ENCODE measurements at regions not wholly inside any gene's neighbourhood (a gene's known extent, or its start where the extent isn't known, plus 50 kb on each side); places are given as distances from the start of the nearest gene placed in this dataset.
"Not testable (repeated sequence)": the region's sequence is repeated elsewhere in the genome, so short reads cannot be mapped to it uniquely, and the experiment has no call there.

DNA sequence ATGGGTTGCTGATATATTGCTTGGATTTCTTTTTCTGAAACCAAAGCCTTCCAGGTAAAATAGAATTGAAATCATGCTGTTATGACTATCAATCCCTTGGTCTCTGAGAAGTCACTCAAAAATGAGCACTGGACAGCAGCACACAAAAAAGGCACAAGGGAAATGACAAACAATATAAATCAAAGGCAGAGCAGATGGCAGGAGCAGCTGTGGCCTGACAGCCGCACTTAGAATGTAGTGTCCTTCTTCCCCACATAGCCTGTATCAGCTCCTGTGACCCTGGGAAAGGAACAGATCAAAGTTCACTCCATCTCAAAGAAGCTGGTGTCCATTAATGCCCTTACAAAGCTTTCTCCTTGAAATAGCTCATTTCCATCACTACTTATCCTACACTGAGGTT lies 326.7 kb downstream of the SUCLG1 start:
- no peak for DNase-seq

DNA sequence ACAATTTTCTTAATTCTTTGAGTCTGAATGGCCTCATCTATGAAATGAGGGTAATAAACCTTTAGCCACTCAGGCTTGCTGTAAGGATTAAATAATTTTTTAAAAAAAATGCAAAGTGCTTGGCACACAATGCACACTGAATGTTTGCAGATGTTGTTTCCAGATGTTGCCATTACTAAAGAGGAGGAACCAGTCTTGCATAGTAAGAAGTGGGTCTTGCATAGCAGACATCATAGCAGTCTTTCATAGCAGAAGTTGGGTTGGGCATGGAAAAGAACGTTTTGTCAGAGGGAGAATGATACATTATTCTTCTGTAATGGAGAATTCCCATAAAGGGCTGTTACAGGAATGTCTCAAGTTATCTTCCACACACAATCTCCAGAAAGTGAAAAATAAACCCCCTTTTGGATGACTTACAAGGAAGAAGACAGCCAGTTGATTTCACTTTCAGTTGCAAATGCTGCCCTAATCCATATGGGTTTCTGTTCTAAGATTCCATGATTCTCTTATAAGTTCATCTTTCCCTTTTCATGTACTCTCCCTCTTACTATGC lies 327.7 kb downstream of the SUCLG1 start:
- no peak for DNase-seq

DNA sequence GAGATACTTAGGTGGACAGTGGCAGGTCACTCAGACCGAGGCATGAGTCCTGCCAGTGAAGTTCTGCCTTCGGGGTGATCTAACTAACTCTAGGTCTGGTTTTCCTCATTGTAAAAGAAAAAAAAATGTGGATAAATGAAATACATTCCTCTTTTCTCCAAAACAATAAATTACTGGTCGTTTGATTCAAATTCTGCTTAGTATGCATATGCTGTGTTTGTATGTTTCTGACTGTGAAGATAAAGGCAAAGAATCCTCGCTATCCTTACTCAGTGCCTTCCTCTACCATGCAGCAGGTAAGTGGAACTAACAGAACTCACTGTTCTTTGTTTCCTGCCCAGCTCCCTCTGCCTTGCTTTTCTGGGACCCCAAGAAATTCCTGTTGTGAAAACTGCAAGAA lies 330.1 kb downstream of the SUCLG1 start:
- DNase-seq = no peak

DNA sequence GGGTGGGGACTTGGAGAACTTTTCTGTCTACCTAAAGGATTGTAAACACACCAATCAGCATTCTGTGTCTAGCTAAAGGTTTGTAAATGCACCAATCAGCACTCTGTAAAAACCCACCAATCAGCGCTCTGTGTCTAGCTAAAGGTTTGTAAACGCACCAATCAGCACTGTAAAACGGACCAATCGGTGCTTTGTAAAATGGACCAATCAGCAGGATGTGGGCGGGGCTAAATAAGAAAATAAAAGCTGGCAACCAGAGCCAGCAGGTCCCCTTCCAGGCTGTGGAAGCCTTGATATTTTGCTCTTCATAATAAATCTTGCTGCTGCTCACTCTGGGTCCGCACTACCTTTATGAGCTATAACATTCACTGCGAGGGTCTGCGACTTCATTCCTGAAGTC lies 331.3 kb downstream of the SUCLG1 start:
- DNase-seq = not testable (repeated sequence)

DNA sequence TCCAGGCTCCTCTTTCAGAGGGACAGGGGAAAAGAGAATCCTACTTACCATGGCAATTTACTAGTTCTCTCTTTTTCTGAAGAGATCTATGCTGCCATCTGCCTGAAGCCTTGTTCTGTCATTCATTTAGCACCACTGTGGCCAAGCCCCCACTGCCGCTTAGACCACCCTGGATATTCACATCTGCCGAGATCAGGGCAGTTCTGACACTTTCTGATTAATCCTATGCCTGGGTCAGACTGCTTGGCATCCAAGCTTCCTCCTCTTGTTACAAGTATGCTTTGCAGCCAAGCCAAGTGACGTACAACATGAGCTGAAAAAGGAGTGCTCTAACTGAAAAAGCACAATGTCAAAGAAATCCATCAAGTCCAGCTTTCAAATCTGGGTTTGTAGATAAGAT lies 332.6 kb downstream of the SUCLG1 start:
- DNase-seq = no peak

DNA sequence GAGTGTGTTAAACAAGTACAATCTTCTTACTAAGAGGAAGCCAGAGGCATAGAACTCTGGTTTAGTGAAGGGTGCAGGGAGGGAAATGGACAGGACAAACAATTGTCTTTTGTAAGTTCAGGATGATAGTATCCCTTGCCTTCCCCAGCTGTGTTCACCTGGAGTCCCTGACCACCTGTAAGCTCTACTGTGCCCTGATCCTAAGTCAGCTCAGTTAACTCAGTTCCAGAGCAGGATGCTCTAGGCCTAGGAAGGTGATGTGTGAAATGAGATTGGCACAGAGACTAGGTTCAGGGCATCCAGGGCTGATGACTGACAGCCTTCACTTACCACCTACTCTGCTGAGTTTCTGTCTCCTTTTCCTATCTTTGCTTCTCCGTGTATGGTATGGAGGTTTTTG lies 333.0 kb downstream of the SUCLG1 start:
- DNase-seq = no peak

DNA sequence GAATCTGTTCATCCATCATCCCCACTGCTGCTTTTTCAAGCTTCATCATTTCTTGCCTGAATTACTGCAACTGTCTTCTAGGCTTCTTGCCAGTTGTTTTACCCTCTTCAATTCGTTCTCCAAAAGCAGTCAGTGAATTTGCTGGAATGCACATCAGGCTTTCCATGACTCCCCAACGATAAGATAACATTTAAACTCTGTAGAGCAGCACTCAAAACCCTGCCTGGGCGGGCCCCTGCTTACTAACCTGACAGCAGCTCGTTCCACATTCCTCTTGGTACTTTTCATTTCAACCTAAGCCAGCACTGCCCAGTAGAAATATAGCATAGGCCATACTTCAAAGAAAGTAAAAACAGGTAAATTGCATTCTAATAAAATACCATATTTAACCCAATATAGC lies 342.9 kb downstream of the SUCLG1 start:
- DNase-seq = no peak

DNA sequence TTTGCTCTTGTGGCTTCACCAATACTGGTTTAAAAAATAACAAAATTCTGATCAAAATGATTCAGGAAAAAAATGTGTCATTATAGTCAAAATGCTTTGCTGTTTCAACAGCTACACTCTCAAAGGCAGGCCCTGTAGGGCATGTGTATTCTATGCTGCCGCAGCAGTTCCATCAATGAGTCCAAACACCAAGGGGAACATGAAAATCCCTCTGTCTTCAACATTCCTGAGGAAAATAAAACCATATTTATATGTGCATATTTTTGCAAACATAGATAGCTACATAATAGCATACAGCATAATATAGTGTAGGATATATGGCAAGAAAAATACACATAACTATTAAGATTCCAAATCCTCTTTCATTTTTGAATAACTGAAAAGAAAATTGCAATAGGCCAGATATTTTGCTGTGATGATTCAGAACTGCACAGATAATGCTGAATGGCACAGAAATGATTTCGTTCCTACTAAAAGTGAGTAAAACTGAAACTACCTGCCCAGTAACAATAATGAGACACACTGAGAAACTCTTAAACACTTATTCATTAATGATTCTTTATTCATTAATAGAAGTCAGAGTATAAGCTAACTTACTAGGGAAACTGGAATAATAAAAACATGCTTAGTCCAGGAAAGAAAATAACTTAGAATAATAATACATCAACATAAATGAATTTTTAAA lies 343.8 kb downstream of the SUCLG1 start:
- no peak for DNase-seq

DNA sequence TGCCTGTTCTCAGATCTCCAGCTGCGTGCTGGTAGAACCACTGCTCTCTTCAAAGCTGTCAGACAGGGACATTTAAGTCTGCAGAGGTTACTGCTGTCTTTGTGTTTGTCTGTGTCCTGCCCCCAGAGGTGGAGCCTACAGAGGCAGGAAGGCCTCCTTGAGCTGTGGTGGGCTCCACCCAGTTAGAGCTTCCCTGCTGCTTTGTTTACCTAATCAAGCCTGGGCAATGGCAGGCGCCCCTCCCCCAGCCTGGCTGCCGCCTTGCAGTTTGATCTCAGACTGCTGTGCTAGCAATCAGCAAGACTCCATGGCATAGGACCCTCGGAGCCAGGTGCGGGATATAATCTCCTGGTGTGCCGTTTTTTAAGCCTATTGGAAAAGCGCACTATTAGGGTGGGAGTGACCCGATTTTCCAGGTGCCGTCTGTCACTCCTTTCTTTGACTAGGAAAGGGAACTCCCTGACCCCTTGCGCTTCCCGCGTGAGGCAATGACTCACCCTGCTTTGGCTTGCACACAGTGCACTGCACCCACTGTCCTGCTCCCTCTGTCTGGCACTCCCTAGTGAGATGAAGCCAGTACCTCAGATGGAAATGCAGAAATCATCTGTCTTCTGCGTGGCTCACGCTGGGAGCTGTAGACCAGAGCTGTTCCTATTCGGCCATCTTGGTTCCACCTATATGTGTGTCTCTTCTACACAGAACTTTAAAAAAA lies 355.1 kb downstream of the SUCLG1 start:
- DNase-seq = not testable (repeated sequence)

DNA sequence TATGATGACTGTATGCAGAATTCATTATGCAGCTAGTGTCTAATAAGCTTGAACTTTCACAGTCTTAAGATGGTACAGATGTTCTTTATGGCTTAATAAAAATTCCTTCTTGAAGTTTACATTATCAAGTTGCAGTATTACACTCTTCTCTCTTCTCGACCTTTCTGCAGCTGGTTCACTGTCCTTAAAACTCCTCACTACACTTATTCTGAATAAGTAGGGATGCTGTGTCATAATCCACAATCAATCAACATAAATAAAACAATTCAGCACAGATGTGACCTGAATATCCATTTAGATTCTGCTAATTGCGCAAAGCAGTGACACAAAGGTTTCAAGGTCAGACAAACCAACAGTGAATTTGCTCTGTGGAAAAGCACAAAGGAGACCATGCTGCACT lies 356.8 kb downstream of the SUCLG1 start:
- no peak for DNase-seq

DNA sequence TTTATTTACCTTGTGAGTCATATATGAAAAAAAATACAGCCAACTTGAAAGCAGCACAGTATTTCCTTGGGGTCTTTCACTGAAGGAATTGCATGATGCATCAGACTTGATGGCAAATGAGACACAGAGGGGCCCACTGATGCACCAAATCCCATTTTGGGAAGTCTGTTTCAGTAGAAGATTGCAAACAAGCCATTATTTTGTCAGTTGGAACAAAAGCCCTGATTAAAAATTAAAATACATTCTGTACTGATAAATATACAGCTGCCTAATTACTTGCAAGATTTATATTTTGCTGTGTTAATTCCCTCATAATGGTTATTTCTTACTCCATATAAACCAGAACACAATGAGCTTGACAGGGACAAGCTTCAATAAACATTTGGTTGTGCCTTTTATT lies 370.4 kb downstream of the SUCLG1 start:
- DNase-seq = no peak

DNA sequence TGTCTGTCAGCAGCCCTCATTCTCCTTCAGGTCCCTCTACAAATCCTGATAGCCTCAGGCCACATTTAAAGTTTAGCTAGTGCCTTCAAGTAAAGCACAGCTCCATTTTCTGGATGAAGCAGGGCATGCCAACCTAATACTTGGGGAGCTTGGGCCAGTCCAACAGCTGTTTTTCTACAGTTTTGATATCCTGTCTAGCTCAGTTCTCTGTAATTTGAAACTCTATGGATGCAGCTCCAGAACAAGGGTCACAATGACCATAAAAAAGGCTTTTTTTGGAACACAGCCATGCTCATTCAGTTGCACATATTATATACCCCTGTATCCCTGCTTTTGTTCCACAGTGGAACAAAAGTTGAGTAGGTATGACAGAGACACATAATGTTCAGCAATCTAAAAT lies 373.5 kb downstream of the SUCLG1 start:
- no peak for DNase-seq

DNA sequence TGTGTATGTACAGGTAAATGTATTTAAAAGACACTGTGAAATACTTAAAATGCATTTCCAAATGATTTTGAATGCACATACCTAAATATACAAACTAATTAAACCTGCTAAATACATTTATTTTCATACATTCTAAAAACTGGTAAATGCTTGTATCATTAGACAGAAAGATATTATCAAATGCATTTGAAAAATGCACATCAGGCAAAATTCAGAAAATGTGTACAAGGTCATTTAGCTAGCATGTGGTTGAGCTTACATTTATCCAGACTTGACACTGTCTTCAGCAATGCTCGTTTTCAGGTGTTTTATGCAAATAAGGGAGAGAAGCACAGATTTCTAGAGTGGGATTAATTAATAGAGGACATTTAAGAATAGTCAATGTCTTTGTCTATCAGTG lies 374.2 kb downstream of the SUCLG1 start:
- DNase-seq = no peak

DNA sequence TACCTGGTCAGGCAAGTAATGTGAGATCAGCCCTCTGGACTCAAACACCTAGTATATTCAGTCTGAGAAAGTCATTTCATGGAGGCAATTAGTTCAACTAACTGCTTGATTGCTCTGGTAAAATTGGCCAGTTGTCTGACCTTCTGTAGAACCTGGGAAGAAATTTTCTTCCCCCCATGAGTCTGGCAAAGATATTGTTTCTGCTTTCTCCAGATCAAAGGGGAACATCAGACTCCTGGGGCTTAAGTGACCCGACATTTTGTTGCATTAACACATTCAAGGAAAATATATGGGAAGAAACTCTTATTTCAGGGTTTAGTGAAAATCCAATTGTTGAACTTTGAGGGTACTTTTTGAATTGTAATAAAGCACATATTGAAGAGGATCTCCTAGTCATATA lies 375.1 kb downstream of the SUCLG1 start:
- no peak for DNase-seq

DNA sequence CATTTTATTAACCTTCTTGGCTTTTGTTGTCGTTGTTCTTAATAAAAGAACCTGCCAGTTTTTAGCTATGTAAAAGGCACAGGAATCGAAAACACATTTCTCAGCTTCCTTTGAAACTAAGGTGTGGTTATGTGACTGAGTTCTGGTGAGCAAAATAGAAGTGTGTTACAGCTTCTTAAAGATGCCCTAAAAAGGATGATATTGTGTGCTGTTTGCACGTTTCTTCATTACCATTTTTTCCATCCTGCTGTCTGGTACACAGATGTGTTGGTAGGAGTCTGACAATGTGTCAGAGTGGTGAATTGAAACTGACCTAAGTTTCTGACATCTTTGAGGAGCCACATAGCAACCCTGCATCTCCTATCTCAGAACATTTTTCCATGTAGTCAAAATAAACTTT lies 380.6 kb downstream of the SUCLG1 start:
- DNase-seq = no peak

DNA sequence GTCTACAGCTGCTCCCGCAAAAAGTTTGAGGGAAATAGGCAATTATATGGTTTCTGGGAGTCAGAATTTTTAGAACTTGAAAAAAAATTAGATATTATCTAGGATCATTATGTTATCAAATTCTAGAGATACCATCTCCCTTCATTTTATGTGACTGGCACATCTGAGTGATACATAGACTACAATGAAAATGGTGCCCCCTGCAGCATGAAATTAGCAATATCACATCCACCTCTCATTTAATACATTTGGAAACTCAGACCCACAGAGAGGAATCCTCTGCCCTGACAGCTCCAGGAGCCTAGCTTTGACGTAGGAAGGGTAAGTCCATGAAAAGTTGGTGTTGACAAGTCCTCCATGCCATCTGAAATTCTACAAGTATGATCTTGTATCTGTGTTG lies 381.6 kb downstream of the SUCLG1 start:
- DNase-seq = no peak

DNA sequence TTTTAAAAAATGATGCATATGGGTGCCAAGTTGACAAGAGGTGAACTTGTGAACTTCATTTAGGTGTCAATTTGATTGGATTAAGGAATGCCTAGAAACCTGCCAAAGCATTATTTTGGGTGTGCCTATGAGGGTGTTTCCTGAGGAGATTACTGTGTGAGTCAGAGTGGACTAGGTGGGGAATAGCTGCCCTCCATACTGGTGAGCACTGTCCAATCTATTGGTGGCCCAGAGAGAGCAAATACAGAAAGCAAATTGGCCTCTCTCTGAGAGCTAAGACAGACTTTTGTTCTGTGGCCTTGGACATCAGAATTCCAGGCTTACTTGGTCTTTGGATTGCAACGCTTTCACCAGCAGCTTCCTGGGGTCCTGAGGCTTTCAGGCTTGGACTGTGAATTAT lies 388.0 kb downstream of the SUCLG1 start:
- no peak for DNase-seq

DNA sequence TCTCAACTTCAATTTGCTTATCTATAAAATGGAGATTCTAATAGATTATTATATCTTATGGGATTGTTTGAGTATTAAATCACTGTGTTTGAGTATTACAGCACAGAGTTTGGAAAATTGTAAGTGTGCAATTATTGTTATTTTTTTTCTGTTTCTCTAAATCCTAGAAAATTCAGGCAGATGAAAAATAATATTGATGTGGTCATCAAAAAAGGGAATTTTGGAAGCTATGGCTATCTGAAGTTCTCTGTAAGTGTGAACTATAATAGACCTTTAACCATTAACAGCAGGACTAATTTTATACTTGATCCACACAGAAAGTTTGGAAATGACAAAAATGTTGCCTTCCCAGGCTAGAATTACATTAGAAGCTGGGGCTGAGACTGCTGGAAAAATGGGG lies 393.2 kb downstream of the SUCLG1 start:
- no peak for DNase-seq

DNA sequence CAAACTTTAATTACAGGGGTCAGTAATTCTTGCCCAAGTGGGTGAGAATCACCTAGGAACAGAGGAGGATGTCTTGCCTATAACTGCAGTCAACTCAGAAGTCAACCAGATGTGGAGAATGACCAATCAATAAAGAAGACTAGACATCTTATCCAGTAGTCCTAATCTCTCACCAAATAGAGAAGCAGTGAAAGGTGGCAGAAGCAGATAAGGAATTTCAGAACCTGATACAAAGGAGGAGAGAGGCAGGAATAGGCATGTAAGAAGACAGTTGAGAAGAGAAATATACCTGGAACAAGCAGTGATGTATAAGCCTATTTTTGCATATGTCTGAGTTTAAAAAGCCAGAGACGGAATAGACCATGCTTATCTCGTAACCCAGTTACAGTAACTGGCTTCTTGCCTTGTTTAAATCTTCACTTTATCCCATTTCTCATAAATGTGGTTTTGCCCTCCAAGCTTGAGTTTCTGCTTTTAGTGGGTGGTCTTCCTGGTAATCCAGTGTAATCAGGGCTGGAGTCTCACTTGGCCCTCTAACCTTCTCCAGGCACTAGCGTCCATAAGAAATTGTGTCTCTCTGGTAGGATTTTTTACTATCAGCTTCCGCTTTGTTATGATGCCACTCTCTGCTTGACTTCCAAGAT lies 401.0 kb downstream of the SUCLG1 start:
- DNase-seq = no peak

DNA sequence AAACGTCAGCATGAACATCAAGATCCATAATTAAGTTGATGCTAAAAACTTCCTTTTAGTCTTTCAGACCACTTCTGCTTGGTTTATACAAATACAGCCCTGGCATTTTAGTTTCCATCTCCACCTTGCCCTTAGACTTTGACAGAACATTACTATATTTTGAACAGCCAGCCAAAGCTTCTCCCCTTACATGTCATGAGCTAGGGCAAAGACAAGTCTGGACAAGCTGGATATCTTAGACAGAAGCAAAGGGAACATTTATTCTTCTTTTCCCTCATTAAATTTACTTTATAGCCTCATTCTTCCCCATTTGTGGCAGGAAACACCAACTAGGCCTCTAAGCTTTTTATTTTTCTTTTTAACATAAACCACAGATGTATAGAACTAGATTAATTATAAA lies 403.3 kb downstream of the SUCLG1 start:
- DNase-seq = no peak

DNA sequence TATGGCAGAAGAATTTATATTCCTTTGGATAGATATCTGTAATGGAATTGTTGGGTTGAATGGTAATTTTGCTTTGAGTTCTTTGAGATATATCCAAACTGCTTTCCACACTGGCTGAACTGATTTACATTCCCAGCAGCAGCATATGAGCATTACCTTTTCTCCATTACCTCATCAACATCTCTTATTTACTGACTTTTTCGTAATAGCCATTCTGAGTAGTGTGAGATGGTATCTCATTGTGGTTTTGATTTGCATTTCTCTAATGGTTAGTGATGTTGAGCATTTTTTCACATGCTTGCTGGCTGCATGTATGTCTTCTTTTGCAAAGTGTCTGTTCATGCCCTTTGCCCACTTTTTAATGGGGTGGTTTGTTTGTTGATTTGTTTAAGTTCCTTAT lies 404.5 kb downstream of the SUCLG1 start:
- DNase-seq = not testable (repeated sequence)

DNA sequence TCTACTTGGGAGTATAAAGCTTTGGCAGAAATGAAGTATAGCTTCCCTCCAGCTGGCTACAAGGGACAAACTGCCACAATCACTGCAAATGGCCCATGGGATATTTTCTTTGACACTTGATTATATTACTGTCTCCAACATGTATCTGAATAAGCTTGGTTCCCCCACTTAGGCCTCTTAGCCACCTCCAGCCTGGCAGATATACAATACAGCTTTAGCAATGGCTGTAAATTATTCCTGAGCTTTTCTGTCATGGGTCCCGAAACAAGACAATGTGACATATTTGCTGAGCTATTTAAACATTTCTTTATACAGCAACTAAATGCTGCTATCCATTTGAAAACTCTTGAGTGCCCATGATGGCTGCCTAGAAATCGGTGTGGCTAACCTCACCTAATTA lies 406.2 kb downstream of the SUCLG1 start:
- DNase-seq = no peak

DNA sequence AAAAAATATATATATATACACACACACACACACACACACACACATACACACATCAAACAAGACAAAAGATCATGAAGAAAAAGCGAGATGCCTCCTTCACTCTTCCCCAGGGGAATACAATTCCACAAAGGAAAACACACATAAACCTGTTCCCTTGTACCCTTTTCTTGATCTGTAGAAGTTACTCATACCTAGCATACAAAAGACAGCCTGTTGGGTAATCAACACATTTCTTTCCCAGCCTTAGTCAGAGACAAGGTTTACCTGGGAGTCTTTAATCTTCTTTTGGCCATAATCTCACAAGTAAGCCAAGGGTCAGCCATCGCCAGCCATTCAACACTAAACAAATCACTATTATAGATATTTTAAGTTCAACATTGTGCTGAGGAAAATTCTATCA lies 407.0 kb downstream of the SUCLG1 start:
- DNase-seq = no peak

DNA sequence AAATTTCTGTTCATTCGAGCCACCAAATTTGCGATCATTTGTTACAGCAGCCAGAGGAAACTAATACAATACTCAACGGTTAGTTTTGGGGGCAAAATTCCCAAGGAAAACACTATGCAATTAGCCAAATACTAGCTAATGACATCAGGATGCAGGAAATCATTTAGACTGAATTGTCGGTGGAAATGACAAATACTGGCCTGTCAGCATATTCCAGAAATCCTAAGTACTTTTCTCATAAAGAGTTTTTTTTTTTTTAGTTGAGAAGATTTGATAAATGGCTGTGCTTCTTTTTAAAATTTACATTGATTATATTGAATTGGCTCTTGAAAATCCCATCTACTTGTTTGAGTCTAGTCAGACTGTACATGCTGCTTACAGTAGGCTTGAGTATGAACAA lies 410.1 kb downstream of the SUCLG1 start:
- no peak for DNase-seq

All from right kidney (tissue), 1 donor.